SU-DHL-6 (cell line): ENCODE measurements at regions not wholly inside any gene's neighbourhood (a gene's known extent, or its start where the extent isn't known, plus 50 kb on each side); places are given as distances from the start of the nearest gene placed in this dataset.

Experiments used
- CTCF ChIP-seq: fragments of 200-600 bp; sonication (generic); IDR thresholded peaks from one replicate; pipeline ENCODE4 v1.5.1; 2017; ENCODE audit warnings: antibody characterized with exemption, mild to moderate bottlenecking, low read length, moderate library complexity; ENCODE audit not compliant: insufficient read depth, poor library complexity, severe bottlenecking
- EZH2phosphoT487 ChIP-seq: fragments of 200-600 bp; sonication (generic), shearing (Covaris generic); conservative IDR thresholded peaks from 2 replicates; pipeline ENCODE4 v1.6.1; 2018; ENCODE audit warnings: mild to moderate bottlenecking, antibody characterized with exemption, low read length, moderate library complexity, mixed read lengths

GRCh38 chr5:68970617-68971016, 123.2 kb upstream of the SLC30A5 start:
- TF ChIP-seq CTCF (no peak), EZH2phosphoT487 (no peak)
